Suprapubic skin (tissue), 4 donors: ENCODE measurements at regions not wholly inside any gene's neighbourhood (a gene's known extent, or its start where the extent isn't known, plus 50 kb on each side); places are given as distances from the start of the nearest gene placed in this dataset.

Experiments
- CTCF ChIP-seq, 2 donors: fragments of 200-600 bp in 1 of 2; fragments of 450-650 bp in 1 of 2; sonication (generic) in 1 of 2; IDR thresholded peaks; one replicate each; pipeline ENCODE4 v1.5.1; 2016 to 2019; ENCODE audit warnings: antibody characterized with exemption in 2 of 2, mild to moderate bottlenecking in 1 of 2, moderate library complexity in 1 of 2
- POLR2A ChIP-seq, 2 donors: fragments of 450-650 bp; IDR thresholded peaks; one replicate each; pipeline ENCODE4 v1.6.1; 2017; ENCODE audit warnings: antibody characterized with exemption in 2 of 2, mild to moderate bottlenecking in 2 of 2, moderate library complexity in 2 of 2
- POLR2AphosphoS5 ChIP-seq, 3 donors: sonication (generic); formaldehyde crosslinking; IDR thresholded peaks; one replicate each; pipeline ENCODE4 v1.6.1; 2017; ENCODE audit warnings: antibody characterized with exemption in 3 of 3

GRCh38 chr5:143562935-143563334 is 159.4 kb upstream of the NR3C1 start:
- TF ChIP-seq CTCF (IDR thresholded peaks at IDR 0.05) (no peak), POLR2A (IDR thresholded peaks at IDR 0.05) (no peak), POLR2AphosphoS5 (IDR thresholded peaks at IDR 0.05) (no peak)
